Ammon's horn (tissue), 1 donor: ENCODE measurements at regions not wholly inside any gene's neighbourhood (a gene's known extent, or its start where the extent isn't known, plus 50 kb on each side); places are given as distances from the start of the nearest gene placed in this dataset.

Source experiments
- DNase-seq: peaks from one replicate; pipeline ENCODE4 v3.0.0-alpha.2; 2016; ENCODE audit warnings: low spot score

DNA sequence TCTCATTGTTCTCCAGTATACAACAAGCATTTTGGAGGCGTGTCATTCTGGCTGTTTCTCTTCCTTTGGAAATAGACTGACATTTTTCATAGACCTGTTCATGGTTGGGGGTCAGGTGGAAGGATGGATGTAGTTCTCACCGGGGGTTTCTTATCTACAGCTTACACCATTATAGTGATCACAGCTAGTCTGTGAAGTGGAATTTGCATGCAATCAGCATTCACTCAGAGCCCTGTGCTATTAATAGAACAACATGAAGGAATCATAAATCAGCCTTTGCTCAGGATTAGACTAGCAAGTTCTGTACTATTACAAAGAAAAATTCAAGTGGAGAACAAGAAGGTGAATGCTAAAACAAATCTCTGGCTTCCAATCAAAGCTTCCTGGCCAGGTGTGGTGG, 132.6 kb upstream of the PUDP start:
- DNase-seq: no peak

DNA sequence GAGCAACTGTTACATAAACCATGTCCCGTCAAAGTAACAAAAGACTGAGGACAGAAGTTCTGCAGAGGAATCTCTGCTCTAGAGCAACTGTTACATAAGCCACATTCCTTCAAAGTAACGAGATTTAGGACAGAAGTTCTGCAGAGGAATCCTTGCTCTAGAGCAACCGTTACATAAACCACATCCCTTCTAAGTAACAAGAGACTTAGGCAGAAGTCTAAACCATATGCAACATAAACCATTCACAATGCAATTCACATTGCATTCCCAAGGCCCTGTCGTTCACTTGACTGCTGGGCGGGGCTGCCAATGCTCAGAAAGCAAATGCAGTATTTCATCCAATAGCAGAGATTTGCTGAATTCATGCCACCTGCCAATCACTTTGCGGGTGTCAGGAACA, 124.4 kb upstream of the PUDP start:
- DNase-seq: no peak

DNA sequence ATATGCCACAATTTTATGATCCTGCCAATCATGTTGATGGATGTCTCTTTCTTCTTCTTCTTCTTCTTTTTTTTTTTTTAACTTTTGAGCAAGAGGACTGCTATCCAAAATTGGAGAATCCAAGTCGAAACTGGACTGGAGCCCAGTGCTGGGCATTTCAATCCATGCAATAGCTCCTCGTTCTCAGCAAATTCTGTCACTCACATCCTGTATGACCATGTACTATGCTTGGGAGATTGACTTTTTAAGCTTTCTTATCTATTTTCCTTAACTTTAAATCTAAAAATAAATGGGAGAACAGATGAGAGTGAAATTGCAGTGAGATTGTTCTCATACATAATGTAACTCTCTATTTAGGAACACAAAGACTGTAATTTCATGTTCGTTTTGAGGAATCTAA, 123.0 kb upstream of the PUDP start:
- no peak for DNase-seq

DNA sequence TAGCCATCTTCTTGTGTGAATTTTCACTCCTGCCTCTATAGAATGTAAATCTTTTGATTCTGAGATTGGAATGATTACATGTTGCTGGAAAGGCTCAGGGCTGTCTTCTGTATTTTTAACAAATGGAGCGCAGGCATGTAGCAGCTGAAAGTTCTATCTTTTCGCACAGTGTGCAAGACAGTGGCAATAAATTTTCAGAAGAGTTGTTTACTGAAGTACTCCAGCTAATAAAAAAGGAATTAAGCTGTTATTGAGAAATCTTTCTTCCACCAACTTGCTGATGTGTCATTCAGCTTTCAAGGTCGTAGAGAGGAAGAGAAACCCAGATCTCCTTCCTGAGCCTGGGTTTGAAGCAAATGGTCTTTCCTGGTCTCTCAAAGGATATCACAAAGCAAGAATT, 122.0 kb upstream of the PUDP start:
- DNase-seq: no peak

GRCh38 chrX:7269589-7269988, 121.6 kb upstream of the PUDP start:
- DNase-seq: no peak

DNA sequence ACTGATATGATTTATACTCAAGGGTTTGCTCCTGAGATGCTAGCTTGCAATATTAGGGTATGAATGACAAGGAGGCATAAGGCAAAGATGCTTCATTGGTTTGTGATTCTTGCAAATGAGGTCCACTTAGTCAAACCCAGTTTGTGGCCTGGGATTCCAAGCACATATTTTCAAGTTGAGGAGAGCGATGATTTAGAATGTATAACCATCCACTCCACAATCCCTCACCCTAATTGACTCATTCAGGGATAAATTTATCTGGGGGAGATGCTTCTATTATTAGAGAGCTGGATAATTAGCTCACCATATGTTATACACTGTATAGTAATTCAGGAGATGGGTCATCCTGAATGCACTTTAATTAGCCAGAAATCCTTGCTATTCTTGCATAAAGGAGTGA, 118.3 kb upstream of the PUDP start:
- DNase-seq: no peak

DNA sequence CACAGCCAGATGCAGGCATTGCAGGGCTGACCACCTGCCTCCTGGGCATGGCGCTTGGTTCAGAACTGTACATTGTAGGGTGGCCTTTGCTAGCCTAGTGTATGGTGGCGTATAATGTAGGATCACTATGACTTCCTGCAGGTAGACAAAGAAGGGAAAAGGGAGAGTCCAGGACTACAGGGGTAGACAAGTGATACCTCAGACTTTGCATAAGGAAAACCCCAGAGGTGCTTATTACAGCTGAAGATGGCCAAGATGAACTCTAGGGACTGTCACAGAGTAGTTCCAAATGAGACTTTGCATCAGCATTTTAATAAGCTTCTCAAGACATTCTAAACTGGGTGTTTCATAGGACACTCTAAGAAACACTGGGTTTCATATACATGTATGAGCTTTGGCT, 116.4 kb upstream of the PUDP start:
- no peak for DNase-seq

GRCh38 chrX:7263961-7264360, 116.0 kb upstream of the PUDP start:
- no peak for DNase-seq

DNA sequence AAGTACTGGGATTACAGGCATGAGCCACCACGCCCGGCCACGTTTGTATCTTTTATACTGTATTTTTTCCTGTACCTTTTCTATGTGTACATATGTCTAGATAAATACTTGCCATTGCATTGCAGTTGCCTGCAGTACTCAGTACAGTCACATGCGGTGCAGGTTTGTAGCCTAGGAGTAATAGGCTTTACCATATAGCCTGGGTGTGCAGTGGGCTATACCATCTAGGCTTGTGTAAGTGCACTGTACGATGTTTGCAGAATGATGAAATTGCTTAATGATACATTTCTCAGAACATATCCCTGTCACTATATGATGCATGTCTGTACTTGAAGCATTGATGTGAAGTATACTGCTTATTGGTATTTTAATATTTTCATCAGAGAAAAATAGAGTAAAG, 115.4 kb upstream of the PUDP start:
- DNase-seq: no peak

GRCh38 chrX:7262551-7262950, 114.6 kb upstream of the PUDP start:
- no peak for DNase-seq

DNA sequence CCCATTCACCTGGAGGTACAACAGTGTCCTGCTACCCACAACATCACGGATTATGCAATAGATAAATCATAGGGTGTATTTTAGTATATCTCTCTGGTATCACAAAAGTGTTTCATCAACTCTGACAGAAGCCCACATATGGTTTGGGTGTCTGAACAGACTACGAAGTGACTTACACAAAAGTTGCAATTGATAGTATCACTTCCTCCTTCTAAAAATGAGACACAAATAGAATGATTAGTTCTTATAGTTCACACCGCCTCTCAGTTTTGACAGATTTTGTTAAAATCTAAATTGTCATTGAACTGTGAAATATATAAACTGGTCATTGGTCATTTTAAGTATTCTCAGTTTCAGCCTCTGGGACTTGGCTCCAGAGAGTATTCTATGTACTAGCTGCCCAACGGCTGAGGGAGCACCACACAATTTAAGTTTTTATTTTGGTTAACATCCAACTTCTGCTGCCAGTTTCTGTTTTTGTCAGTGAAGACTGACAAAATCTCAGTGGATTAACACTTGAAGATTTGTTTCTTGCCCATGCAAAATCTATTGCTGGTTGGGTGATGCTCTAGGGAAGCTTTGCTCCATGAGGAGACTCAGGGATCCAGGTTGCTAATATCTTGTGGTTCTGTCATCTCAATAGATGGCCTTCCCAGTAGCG, 113.8 kb upstream of the PUDP start:
- no peak for DNase-seq

- no peak for DNase-seq
Observed at GRCh38 chrX:7254144-7254543, 106.2 kb upstream of the PUDP start.

DNA sequence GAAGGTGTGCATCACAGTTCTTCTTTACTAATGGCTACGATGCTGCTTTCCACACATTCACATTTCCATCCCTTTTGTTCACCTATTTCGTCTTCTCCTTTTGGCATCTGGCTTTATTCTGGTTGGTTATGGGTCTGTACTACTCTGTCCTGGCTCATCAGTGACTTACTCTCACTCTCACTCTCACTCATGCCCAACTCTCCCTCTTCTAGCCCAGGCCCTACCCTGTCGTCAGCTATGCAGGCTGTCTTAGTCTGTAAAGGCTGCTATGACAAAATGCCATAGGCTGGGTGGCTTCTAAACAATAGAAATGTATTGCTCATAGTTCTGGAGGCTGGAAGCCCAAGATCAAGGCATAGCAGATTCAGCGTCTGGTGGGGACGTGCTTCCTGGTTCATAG, 105.6 kb upstream of the PUDP start:
- no peak for DNase-seq

DNA sequence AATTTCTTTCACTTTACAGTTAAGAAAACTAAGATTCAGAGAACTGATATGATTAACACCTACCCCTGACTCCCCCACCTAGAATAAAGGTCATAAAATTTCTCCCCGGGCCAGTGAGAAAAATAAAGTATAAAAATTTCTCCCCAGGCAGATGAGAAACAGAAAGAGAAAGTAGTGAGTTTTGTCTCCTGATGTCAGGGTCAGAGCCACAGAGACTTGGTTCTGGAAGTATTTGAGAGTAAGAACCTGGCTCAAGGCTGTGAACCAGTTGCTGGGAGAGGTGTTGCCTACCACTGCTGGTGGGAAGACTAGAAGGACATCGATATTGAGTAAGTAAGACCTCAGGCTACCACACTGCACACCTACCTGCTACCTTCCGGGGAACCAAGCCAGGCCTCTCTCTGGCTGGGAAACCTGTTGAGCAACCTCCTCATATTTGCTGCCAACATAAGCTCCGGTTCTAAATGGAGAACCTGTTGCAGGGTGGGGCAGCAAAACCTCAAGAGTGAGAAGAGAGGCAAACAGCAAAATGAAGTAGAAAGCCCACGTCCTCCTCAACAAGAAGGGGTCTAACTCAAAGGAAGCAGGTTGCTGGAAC, 104.2 kb upstream of the PUDP start:
- DNase-seq: no peak

GRCh38 chrX:7247346-7247745, 99.4 kb upstream of the PUDP start:
- DNase-seq: no peak

GRCh38 chrX:7244405-7244804, 96.5 kb upstream of the PUDP start:
- no peak for DNase-seq

DNA sequence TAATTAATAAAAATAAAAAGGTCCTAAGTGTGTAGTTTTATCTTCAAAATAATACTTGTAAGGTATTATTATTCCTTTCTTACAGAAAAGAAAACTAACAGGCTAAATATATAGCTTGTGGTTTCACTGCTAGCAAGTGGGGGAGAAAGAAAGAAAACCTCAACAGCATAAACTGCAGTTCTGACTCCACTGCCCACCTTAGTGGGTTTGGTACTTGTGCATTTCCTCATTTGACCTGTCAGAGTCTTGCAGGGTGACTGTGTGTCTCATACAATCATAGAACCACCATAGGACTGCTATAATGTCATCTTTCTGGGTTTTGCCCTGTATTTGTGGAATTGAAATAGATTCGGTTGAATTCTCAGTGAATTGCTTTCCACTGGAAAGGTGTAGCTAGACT, 94.7 kb upstream of the PUDP start:
- DNase-seq: no peak

DNA sequence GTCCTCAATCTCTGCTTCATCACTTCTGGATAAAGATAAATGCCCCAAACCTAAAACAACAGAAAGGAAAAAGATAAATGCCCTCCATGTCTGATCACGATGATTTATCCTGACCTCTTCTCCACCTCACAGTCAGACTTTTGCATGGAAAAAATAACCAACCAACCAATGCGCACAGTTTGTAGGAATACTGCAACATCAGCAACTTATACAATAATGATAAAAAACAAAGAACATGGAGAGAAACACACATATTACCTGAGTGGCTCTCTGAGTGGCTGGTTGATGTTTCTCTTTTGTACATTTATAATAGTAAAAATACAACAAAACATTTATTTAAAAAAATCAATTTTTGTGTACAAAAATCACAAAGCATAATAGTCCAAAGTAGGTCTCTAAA, 93.0 kb upstream of the PUDP start:
- no peak for DNase-seq

DNA sequence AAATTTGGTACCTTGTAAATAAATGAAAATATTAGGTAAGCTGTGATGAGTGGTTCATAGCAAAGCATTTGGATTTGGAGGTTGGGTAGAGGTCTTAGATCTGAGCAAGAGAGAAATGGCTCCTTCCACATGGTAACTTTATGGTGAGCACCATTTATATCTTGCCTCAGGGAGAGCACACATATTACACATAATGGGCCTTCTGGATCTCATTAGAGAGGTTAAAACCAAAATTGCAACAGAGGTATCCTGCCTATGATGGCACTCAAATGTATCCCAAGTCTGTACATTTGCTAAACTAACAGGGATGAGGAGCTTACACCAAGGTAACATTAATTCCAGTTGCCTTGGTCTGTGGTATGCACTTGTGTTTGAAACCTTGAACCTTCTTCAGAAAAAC, 87.1 kb upstream of the PUDP start:
- no peak for DNase-seq

DNA sequence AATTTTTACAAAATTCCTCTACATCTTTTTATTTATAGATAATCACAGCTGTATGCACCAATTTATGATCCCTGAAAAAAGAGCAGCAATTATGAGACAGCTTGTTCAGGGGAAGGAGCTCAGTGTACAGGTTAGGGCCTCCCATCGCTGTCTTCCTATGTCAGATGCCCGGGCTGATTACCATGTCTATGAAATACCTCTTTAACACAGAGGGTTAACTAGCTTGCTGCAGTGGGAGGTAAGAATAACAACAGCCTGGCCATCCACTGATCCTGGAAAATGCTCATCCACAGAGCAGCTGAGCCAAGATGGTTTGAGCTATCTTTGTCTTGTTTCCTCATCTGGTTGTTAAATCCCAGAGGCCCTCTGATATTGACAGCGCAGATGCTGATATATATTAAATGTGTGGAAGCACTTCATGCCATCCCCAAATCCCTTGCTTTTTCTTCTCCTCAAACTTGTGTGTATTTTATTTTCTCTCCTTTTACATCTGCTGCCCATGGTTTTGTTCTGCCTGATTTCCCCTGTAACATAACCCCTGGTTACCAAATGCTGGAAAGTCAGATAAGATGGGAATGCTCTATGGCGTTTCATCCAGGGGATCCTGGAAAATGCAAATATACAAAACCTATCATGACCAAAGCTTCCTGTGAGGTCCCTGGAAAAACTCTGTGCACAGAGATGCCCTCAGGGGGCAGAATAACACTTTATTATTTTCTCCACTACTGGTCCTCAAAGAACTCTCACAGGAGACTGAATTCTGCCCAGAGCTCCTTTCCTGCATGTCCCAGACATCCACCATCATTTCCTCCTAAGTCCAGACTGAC, 85.8 kb upstream of the PUDP start:
- DNase-seq: no peak

- no peak for DNase-seq
Observed at GRCh38 chrX:7228226-7228625, 80.3 kb upstream of the PUDP start.

- DNase-seq: no peak
Observed at GRCh38 chrX:7225338-7225737, 77.4 kb upstream of the PUDP start.

- no peak for DNase-seq
Observed at GRCh38 chrX:7223271-7223670, 75.3 kb upstream of the PUDP start.

DNA sequence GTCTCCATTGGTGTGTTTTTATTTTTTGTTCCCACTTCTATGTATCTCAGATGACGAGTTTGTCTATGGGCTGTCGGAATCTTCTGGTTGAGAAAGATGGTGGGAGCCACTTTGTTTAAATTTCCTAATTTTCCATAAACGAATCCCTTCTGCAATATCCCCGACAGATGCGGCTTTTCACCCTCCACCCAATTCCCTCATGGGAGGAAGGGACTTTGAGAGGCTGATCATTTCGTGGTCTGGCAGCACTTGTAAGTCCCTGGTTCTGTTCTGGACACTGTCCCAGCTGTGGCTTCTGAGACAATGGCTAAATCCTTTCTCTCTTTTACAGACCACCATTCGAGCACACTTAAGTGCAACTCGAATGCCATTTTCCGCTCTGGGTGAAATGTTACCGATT, 72.2 kb upstream of the PUDP start:
- no peak for DNase-seq
